Epithelial cell of proximal tubule (primary cell): ENCODE measurements at regions not wholly inside any gene's neighbourhood (a gene's known extent, or its start where the extent isn't known, plus 50 kb on each side); places are given as distances from the start of the nearest gene placed in this dataset.

Experiments used
- DNase-seq: peaks from one replicate; pipeline ENCODE4 v3.0.0-alpha.2; 2011; ENCODE audit warnings: low read depth
- H3K4me3 ChIP-seq: 2 replicates; pipeline ENCODE4 v1.5.1; 2011; ENCODE audit warnings: low read depth, mild to moderate bottlenecking, low read length
- TF ChIP-seq, protein P1 (sequence below): conservative IDR thresholded peaks from 2 replicates; pipeline ENCODE4 v1.5.1; 2012; ENCODE audit warnings: low read depth, mild to moderate bottlenecking, low read length

DNA sequence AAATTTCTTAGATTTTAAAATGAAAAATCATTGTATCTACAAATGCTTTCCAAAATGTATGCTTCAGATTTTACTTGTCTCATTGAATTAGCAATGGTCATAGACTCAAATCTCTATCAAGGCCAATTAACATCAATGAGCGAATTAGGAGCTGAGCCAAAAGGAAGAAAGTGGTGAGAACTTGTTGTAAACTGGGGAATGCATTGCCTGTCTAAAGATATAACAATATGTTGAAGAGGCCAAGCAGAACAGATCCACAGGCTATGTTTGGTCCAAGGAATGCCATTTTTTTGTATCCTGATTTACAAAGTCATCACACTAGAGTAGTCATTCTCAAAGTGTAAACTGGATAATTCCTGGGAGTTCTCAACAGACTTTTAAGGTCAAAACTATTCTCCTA lies 370.7 kb downstream of the GJA1 start:
- DNase-seq = no peak
- TF ChIP-seq, protein P1, sequence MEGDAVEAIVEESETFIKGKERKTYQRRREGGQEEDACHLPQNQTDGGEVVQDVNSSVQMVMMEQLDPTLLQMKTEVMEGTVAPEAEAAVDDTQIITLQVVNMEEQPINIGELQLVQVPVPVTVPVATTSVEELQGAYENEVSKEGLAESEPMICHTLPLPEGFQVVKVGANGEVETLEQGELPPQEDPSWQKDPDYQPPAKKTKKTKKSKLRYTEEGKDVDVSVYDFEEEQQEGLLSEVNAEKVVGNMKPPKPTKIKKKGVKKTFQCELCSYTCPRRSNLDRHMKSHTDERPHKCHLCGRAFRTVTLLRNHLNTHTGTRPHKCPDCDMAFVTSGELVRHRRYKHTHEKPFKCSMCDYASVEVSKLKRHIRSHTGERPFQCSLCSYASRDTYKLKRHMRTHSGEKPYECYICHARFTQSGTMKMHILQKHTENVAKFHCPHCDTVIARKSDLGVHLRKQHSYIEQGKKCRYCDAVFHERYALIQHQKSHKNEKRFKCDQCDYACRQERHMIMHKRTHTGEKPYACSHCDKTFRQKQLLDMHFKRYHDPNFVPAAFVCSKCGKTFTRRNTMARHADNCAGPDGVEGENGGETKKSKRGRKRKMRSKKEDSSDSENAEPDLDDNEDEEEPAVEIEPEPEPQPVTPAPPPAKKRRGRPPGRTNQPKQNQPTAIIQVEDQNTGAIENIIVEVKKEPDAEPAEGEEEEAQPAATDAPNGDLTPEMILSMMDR = no peak
- H3K4me3 ChIP-seq = no peak overlapping the region

DNA sequence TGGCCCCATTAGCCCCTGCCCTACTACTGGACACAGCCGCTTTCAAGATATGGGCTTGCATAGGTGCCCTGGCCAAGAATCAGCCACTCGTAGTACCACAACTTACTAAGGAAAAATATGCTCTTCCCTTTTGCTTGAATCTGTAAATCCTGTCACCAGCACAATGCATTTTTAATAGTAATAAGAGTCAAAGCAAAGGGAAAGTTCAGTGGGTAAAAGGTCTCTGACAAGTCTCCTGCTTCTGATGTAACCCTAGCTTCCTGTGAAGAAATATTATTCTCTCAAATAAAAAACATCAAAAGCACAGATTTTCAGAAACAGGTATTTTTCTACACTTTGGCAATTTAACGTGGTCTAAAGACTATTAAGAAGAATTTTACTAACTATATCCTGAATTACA lies 373.8 kb downstream of the GJA1 start:
- H3K4me3 ChIP-seq = no peak overlapping the region
- DNase-seq = no peak
- TF ChIP-seq, protein P1 = no peak

DNA sequence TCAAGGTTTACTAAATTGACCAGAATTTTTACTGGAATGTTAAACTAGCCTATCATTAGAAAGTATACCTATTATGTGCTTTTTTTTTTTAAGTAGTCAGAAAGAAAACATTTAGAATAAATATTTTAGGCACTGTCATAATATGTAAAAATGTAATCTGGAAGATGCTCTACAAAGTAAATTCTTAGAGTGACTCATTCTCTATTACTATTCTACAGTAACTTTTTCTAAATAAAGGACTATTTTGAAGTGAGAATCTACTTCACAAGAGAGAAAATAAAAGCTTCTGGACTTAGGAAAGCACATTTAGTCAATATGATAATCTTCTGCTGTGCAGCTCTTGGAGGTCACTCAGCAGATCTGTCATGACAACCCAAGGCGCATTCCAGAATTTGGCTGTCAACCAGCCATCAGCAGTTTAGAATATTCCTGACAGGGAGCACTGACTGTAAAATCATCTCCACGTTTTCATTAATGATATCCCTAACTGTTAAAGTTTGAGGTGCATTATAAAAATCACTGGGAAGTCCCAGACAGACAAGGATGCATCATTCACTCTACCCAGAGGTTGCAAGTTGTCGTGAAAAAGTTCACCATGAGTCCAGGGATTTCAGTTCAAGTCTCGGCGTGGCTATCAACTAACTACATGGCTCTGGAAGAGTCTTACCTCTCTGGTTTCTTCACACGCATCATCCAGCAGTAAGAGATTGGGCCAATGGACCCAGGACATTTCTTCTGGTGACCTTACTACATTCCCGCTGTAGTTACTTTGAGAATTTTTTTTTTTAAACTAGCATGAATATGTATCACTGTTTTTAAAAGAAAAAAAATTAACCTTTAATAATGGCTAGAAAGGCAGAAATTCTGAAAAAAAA lies 374.9 kb downstream of the GJA1 start:
- no peak overlapping the region for H3K4me3 ChIP-seq
- no peak for DNase-seq
- TF ChIP-seq, protein P1 = no peak

DNA sequence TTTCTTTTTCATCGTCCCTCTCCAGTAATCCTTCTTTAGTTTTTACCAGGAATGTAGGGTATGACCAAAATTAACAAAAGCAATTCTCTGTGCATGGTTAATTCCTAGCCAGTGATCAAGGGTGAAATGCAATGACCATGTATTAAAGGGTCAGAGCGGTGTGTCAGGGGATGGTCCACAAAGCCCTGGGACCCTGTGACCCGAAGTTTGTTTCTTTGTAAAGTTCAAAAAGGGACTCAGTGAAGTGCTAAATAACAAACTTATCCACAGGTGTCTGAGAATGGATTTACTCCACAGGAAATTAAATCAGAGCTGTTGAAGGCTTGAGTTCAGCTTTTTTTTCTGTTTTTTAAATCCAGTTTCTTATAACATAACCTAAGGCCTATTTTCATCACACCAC lies 375.7 kb downstream of the GJA1 start:
- TF ChIP-seq, protein P1 = no peak
- no peak overlapping the region for H3K4me3 ChIP-seq
- DNase-seq = no peak

DNA sequence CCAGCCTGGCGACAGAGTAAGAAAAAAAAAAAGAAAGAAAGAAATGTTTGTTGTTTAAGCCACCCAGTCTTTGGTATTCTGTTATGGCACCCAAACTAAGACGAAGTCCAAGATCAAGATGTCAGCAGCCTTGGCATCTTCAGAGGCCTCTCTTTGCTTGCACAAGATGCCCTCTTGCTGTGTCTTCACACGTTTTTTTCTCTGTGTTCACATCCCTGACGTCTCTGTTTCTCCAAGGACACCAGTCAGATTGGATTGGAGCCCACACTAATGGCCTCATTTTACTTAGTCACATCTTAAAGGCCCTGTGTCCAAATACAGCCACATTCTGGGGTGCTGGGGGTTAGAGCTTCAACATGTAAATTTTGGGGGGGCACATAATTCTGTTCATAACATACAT lies 380.9 kb downstream of the GJA1 start:
- no peak for DNase-seq
- TF ChIP-seq, protein P1 = no peak
- H3K4me3 ChIP-seq = no peak overlapping the region

DNA sequence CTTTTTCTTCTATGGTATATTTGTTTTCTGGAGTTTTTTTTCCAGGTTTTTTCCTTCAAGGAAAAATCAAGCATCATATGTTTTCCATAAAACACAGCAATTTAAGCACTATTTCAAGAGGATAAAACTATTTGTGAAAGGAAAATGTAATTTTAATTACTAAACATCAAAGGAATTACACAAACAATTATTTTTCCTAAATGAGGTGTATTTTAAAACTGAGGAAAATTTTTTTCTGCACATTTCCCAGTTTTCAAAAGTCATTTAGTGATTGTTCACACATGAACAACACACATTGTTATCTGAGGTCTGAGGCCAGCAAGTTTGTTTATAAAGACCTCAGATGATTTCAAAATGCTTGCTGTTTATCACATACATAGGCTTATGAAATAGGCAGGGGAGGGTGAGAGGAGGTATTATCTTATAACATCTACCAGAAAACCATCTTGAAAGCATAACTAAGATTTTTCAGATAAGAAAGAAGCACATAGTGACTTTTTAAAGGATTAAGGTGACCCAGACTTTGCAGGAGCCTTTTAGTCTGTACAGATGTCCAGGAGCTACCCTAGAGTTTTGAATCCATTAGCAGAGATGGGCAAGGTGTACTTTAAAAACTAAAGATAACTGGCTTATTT lies 381.6 kb downstream of the GJA1 start:
- no peak for DNase-seq
- no peak overlapping the region for H3K4me3 ChIP-seq
- TF ChIP-seq, protein P1 = no peak

DNA sequence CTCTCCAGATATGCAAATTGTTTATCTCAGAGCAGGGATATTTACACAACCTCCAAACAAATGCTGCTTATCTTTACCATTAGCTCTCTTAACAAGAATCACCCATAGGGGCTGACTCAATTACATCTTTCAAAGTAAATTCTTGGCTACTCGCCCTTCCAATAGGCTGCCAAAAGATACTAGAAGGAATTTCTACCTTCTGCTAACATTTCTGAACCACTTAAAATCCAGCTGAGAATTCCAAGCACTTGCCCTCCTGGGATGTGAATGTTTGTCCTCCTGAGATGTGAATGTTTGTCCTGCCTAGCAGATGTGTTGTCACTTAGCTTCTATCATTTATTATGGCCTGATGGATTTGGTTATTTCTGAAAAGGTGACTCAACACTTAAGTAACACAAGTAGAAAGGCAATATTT lies 388.0 kb downstream of the GJA1 start:
- DNase-seq = no peak
- H3K4me3 ChIP-seq = no peak overlapping the region

More for the DNA sequence above, 388.0 kb downstream of the GJA1 start:
- TF ChIP-seq, protein P1 = no peak
